HepG2 (cell line): ENCODE measurements at regions not wholly inside any gene's neighbourhood (a gene's known extent, or its start where the extent isn't known, plus 50 kb on each side); places are given as distances from the start of the nearest gene placed in this dataset.

Experiments
- RFX5 ChIP-seq: IDR thresholded peaks from 2 replicates; pipeline ENCODE4 v1.6.1; 2011; ENCODE audit warnings: low read depth, low read length, improper control_type of control experiment
- TF ChIP-seq, protein P1 (sequence below): IDR thresholded peaks from 2 replicates; pipeline ENCODE4 v1.6.1; 2016; ENCODE audit warnings: low read depth, borderline replicate concordance
- TF ChIP-seq, protein P2 (sequence below), 2 experiments: sonication (generic) in 1 of 2; formaldehyde crosslinking in 1 of 2; IDR thresholded peaks; 2 replicates each; pipeline versions ENCODE4 v1.5.1 to v1.6.1; 2011 to 2020; ENCODE audit warnings: borderline replicate concordance in 1 of 2, low read depth in 1 of 2, low read length in 1 of 2, mild to moderate bottlenecking in 1 of 2, missing genetic modification reagents in 1 of 2, moderate library complexity in 1 of 2
- TF ChIP-seq, protein P3 (sequence below): sonication (generic); formaldehyde crosslinking; IDR thresholded peaks from 2 replicates; pipeline ENCODE4 v1.5.0; 2020; ENCODE audit warnings: mild to moderate bottlenecking, missing genetic modification reagents, moderate library complexity

DNA sequence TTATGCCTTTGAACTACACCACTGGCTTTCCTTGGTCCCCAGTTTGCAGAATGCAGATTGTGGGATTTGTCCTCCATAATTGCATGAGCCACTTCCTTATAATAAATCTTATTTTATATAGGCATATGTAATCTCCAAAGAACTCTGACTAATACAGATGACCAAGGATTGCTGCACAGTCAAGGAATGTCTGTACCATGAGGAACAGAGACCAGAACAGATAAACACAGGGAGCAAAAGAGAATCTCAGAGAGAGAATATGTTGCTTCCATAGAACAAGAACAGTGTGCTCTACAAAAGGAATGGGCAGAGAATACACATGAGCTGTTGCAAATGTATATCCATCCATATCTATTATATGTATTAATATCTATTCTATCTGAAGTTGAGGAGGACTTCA, 111.1 kb downstream of the ADRA2C start:
- TF ChIP-seq, protein P1, sequence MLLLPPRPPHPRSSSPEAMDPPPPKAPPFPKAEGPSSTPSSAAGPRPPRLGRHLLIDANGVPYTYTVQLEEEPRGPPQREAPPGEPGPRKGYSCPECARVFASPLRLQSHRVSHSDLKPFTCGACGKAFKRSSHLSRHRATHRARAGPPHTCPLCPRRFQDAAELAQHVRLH = no peak
- TF ChIP-seq, protein P2, sequence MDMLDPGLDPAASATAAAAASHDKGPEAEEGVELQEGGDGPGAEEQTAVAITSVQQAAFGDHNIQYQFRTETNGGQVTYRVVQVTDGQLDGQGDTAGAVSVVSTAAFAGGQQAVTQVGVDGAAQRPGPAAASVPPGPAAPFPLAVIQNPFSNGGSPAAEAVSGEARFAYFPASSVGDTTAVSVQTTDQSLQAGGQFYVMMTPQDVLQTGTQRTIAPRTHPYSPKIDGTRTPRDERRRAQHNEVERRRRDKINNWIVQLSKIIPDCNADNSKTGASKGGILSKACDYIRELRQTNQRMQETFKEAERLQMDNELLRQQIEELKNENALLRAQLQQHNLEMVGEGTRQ (IDR thresholded peaks at IDR 0.05; ENCODE audit: low read depth, low read length) = no peak
- TF ChIP-seq, protein P2 (CRISPR knock-in tag; IDR thresholded peaks at IDR 0.05; ENCODE audit: borderline replicate concordance) = no peak
- TF ChIP-seq, protein P3, sequence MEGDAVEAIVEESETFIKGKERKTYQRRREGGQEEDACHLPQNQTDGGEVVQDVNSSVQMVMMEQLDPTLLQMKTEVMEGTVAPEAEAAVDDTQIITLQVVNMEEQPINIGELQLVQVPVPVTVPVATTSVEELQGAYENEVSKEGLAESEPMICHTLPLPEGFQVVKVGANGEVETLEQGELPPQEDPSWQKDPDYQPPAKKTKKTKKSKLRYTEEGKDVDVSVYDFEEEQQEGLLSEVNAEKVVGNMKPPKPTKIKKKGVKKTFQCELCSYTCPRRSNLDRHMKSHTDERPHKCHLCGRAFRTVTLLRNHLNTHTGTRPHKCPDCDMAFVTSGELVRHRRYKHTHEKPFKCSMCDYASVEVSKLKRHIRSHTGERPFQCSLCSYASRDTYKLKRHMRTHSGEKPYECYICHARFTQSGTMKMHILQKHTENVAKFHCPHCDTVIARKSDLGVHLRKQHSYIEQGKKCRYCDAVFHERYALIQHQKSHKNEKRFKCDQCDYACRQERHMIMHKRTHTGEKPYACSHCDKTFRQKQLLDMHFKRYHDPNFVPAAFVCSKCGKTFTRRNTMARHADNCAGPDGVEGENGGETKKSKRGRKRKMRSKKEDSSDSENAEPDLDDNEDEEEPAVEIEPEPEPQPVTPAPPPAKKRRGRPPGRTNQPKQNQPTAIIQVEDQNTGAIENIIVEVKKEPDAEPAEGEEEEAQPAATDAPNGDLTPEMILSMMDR = no peak
- TF ChIP-seq RFX5 = no peak
